Kidney glomerular epithelial cell (primary cell): ENCODE measurements at regions not wholly inside any gene's neighbourhood (a gene's known extent, or its start where the extent isn't known, plus 50 kb on each side); places are given as distances from the start of the nearest gene placed in this dataset.

Source experiments
- DNase-seq: peaks from one replicate; lab custom pipeline; 2025; lab: John Stamatoyannopoulos, UW

- DNase-seq, result no peak
Observed at GRCh38 chr12:29882846-29883245, 99.1 kb upstream of the TMTC1 start.

- no peak for DNase-seq
Observed at GRCh38 chr12:29880987-29881386, 97.2 kb upstream of the TMTC1 start.

- no peak for DNase-seq
Observed at GRCh38 chr12:29879606-29880308, 96.0 kb upstream of the TMTC1 start.

- DNase-seq, result no peak
Observed at GRCh38 chr12:29869946-29870345, 86.2 kb upstream of the TMTC1 start.

- DNase-seq, result no peak
Observed at GRCh38 chr12:29867823-29868222, 84.1 kb upstream of the TMTC1 start.

GRCh38 chr12:29863665-29864064 lies 79.9 kb upstream of the TMTC1 start:
- DNase-seq, result no peak

- DNase-seq, result no peak
Observed at GRCh38 chr12:29858270-29858786, 74.6 kb upstream of the TMTC1 start.

GRCh38 chr12:29847246-29847645 lies 63.5 kb upstream of the TMTC1 start:
- no peak for DNase-seq

GRCh38 chr12:29844667-29845066 lies 60.9 kb upstream of the TMTC1 start:
- no peak for DNase-seq

GRCh38 chr12:29843036-29843435 lies 59.3 kb upstream of the TMTC1 start:
- no peak for DNase-seq

- no peak for DNase-seq
Observed at GRCh38 chr12:29838768-29839167, 55.0 kb upstream of the TMTC1 start.
